Stimulated activated CD8-positive, alpha-beta memory T cell treated with anti-CD3 and anti-CD28 coated beads, Interleukin-4, amount 100 ng/mL, for 48 hours (primary cell): ENCODE measurements at regions not wholly inside any gene's neighbourhood (a gene's known extent, or its start where the extent isn't known, plus 50 kb on each side); places are given as distances from the start of the nearest gene placed in this dataset.

ENCODE experiments used
- DNase-seq: peaks from one replicate; pipeline ENCODE4 v3.0.0-alpha.2; 2020

DNA sequence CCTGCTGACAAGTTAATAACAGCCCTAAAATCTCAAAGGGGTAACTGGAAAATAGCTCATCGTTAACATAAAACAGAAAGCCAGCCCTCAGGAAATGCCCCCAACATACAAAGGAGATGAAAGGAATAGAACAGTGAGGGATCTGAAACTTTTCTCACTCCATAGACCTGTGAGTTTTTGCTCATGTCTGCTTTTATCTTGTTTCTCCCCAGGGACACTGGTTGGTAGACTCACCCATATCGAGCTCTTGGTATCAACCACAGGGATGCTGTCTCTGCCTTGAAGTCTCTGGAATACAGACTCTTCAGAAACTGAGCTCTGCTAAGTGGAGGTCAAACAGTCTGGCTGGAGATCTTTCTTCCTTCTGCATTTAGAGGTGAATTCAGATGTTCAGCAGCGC, 77.4 kb upstream of the CAMK1G start:
- no peak for DNase-seq

DNA sequence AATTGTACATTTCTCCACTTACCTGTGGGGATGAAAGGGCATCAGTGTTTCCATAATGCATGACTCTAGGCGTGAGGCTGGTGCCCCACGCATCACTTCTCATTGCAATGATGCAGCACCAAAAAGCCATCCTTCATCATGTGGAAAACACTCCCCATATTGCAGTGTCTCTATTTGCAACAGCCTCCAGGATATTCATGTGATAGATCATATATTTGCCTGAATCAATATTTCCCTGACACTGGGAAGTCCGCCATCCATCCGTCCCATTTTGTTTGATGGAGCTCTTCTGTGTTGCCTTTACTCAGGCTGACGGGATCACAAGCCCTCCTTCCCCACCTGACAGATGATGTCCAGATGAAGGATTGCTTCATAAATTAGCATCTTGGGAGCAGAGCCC, 74.5 kb upstream of the CAMK1G start:
- no peak for DNase-seq

GRCh38 chr1:209510063-209510462, 73.5 kb upstream of the CAMK1G start:
- DNase-seq: no peak

GRCh38 chr1:209511169-209511568, 72.3 kb upstream of the CAMK1G start:
- no peak for DNase-seq

GRCh38 chr1:209512821-209513220, 70.7 kb upstream of the CAMK1G start:
- DNase-seq: no peak

DNA sequence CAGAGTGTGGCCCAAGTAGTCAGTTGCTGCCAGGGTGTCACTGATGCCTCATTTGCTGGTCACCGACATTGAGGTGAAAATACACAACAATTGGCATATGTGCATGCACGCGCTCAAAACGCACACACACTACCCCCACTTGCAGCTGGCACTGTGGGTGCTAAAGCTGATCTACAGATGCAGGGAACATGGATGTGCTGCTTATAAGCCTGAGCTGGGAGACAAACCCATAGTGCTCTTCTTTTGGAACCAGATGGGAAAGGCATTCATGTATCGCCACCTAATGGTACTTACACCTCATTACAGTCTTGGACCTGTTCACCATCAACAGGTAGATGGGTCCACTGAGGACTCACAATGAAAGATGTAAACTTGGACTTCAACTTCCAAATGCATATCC, 70.3 kb upstream of the CAMK1G start:
- DNase-seq: no peak

GRCh38 chr1:209516771-209517680, 66.5 kb upstream of the CAMK1G start:
- DNase-seq: no peak

GRCh38 chr1:209517681-209518050, 65.8 kb upstream of the CAMK1G start:
- DNase-seq: no peak

DNA sequence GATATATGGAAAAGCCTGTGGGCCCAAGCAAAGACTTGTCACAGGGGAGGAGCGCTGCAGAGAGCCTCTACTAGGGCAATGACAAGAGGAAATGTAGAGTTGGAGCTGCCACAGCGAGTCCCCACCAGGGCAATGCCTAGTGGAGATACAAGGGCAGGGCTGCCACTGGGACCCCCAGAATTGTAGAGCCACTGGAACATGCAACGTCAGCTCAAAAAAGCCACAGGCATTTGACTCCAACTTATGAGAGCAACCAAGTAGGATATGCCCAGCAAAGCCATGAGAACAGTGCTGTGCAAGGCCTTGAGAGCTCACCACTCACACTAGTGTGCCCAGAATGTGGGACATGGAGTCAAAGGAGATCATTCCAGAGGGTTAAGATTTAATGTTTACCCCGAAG, 63.7 kb upstream of the CAMK1G start:
- DNase-seq: no peak

DNA sequence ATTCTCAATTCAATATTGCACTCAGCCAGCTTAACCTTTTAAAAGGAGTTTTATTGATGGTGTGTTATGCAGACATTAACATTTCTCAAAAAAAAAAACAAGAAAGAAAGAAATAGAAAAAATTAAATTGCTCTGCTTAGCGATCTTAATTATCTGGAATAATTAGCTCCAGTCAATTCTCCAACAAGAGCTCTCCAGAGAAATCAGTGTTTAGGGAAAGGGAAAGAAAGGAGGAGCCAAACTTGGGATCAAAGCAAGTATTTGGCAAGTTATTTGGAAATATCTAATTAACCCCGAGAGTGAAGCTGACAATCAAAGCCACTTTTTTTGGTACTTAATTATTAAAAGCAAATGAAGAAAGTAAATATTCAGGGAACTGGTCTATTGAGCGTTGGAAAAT, 60.7 kb upstream of the CAMK1G start:
- no peak for DNase-seq

- DNase-seq: no peak
Observed at GRCh38 chr1:209526137-209526536, 57.4 kb upstream of the CAMK1G start.

DNA sequence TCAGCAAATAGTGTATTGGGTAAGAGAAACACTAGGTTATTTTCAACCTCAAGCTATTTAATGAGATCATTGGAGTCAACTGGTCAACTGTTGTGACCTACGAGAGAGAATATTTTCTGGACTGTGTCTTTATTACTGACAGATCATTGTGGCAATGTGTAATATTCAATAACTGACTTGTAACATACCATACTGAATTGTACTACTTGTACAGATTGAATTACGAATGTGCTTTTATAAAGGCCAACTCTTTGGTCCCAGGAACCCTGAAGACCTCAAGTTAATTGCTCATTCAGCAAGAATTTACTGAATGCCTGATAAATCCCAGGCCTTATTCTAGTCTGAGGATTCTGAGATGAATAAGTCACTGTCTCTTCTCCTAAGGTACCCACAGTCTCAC, 56.1 kb upstream of the CAMK1G start:
- DNase-seq: no peak

- no peak for DNase-seq
Observed at GRCh38 chr1:209527993-209528717, 55.4 kb upstream of the CAMK1G start.

DNA sequence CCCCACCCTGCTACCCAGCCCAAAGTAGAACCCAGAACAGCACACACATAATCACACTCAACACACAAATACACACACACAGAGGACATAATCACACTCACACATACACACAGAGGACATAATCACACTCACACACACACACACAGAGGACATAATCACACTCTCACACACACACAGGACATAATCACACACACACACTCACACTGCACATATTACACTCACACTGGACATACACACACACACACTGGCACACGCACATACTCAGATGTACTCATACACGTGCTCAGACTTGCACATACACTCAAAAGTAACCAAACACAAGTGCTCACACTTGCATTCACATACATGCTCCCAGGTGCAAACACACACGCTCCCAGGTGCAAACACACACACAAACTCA, 54.3 kb upstream of the CAMK1G start:
- DNase-seq: no peak

- DNase-seq: no peak
Observed at GRCh38 chr1:209531006-209531405, 52.5 kb upstream of the CAMK1G start.

GRCh38 chr1:209531549-209531948, 52.0 kb upstream of the CAMK1G start:
- DNase-seq: no peak
